ENCODE measurements at regions not wholly inside any gene's neighbourhood (a gene's known extent, or its start where the extent isn't known, plus 50 kb on each side); places are given as distances from the start of the nearest gene placed in this dataset.

DNA sequence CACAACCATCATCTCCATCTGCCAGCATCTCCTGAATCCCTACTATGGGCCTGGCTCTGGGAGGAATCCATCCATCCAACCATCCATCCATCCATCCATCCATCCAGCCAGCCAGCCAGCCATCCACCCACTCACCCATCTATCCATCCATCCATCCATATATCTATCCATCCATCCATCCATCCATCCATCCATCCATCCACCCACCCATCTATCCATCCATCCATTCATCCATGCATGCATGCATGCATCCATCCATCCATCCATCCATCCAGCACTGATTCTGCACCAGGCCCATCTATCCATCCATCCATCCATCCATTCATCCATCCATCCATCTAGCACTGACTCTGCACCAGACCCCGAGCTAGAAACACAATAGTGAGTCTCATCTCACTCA, 141.3 kb upstream of the WNT4 start:
- Histone ChIP-seq H3K36me3 (replicated peaks) (no peaks in the 10 kb centered on the region), H3K4me3 (ENCODE audit: low read depth, low read length) (no peak overlapping the region), H3K27me3 (replicated peaks) (no peaks in the 10 kb centered on the region), H3K27ac (no peak overlapping the region)
- no peak for TF ChIP-seq CTCF (IDR thresholded peaks at IDR 0.05; ENCODE audit: low read depth, low read length, missing control alignments)
- in situ Hi-C loops (cut with HindIII; ENCODE audit: low pct_ligation_motif_present, low sequenced_read_pairs): no loop called here
- no peak for DNase-seq

DNA sequence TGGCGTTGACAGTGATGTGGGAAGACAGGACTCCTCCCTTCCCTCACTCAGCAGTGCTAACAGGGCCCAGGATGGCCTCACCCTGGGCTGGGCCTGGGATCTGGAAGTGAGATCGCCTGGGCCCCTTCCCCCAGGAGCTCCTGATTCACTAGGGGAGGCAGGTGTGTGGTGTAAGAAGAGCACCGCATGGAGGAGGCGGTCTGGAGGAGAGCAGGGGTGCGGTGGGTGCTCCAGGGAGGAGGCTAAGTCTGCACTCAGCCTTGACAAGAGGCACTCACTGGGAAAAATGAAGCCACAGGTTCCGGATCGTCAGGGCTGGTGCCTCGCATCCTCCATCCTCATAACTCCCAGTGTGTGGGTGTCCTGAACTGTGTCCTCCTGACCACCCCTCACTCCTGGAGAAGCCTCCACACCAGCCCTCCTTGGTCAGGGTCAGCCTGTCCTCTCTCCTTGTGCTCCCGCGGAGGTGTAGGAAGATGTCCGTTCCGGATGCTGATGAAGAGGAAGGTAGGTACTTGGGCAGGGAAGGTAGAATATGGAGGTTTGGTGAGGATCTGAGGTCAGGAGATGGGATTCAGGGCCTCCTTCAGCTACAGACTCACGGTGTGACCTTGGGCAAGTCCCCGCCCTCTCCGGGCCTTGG, 142.1 kb upstream of the WNT4 start:
- peak overlapping the region; percentile 18 for H3K27ac ChIP-seq
- no peaks in the 10 kb centered on the region for H3K36me3 ChIP-seq (replicated peaks)
- H3K4me3 ChIP-seq (ENCODE audit: low read depth, low read length): no peak overlapping the region
- in situ Hi-C loops (cut with HindIII; ENCODE audit: low pct_ligation_motif_present, low sequenced_read_pairs): no loop called here
- no peak for TF ChIP-seq CTCF (IDR thresholded peaks at IDR 0.05; ENCODE audit: low read depth, low read length, missing control alignments)
- DNase-seq: no peak
- H3K27me3 ChIP-seq (replicated peaks): no peaks in the 10 kb centered on the region

DNA sequence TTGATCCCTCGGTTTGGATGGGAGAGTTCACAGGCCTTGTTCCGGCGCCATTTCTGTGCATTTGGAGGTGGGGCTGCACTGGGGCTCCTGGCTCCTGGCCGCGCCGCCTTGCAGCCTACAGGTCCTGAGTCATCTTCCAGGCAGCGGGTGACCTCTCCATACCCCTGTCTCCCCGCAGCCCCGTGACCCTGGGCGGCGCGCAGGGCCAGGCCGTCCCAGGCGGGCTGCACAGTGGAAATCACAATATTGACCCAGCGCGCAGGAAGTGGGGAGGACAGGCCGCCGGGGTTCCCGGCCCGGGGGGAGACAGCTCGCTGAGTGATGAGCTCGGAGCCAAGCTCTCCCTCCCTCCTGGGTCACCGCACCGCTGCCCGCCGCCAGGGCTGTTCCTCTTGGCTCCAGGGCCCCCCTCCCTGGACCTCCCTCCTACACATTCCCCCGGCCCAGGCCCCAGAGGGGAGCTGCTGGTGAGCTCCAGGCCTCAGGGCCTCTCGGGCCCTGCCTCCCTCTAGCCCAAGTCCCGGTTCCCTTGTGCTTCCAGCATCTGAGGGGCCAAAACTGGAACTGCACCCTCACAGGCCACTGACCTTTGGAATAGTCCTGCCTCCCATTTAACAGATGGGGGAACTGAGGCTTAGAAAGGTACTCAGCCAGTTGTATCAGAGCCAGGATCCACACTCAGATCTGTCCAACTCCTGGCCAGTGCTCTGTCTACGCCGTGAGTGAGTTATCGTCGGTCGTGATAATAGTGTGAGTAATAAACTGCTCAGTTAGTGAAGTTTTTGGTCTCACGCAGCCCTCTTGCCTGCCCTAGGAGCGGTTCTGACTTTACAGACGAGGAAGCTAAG, 142.9 kb upstream of the WNT4 start:
- no peaks in the 10 kb centered on the region for H3K36me3 ChIP-seq (replicated peaks)
- in situ Hi-C loops (cut with HindIII; ENCODE audit: low pct_ligation_motif_present, low sequenced_read_pairs): no loop called here
- H3K27me3 ChIP-seq (replicated peaks): no peaks in the 10 kb centered on the region
- no peak overlapping the region for H3K4me3 ChIP-seq (ENCODE audit: low read depth, low read length)
- no peak for TF ChIP-seq CTCF (IDR thresholded peaks at IDR 0.05; ENCODE audit: low read depth, low read length, missing control alignments)
- peak overlapping the region; percentile 39 for H3K27ac ChIP-seq
- DNase-seq: peak; percentile 60

DNA sequence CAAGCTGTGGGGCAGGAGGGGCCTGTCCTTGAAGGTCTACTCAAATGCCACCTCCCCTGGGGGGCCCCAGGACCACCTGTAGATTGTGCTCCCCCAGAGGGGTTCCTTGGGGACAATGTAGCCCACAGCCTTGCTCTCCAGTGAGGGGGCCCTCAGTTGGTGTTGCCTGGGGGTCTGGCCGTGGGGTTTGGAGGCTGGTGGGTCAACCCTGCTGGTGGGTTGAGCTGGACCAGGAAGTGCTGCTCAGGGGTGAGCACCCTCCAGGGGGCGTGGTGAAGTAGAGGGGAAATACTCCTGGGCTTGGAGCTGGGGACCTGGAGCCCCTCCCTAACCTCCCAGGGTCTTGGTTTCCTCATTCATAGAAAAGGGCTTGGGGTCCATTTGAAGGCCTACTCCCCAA, 143.6 kb upstream of the WNT4 start:
- in situ Hi-C loops (cut with HindIII; ENCODE audit: low pct_ligation_motif_present, low sequenced_read_pairs): no loop called here

DNA sequence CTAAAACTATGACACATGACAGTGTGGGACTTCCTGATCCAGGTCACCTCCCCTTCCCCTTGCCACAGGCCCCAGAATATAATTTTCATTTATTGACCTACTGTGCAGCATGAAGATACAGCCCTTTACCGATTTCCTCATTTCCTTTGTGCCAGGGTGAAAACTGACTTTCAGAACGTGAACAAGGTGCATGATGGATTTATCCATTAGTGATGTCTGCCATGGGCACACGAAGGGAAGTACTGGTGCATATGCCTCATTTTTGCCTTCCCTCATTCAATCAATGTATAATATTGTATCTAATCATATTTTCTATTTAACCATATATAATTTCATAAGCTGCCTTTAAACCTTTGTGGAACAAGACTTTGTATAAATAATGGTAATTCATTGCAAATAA, 144.4 kb upstream of the WNT4 start:
- in situ Hi-C loops (cut with HindIII; ENCODE audit: low pct_ligation_motif_present, low sequenced_read_pairs): no loop called here
- DNase-seq: no peak
- H3K36me3 ChIP-seq (replicated peaks): no peaks in the 10 kb centered on the region
- no peak overlapping the region for H3K4me3 ChIP-seq (ENCODE audit: low read depth, low read length)
- TF ChIP-seq CTCF (IDR thresholded peaks at IDR 0.05; ENCODE audit: low read depth, low read length, missing control alignments): no peak
- no peaks in the 10 kb centered on the region for H3K27me3 ChIP-seq (replicated peaks)
- no peak overlapping the region for H3K27ac ChIP-seq

More for the DNA sequence above, 143.6 kb upstream of the WNT4 start:
- Histone ChIP-seq H3K27me3 (replicated peaks) (no peaks in the 10 kb centered on the region), H3K27ac (peak overlapping the region; percentile 39), H3K4me3 (ENCODE audit: low read depth, low read length) (no peak overlapping the region), H3K36me3 (replicated peaks) (no peaks in the 10 kb centered on the region)
- no peak for DNase-seq
- no peak for TF ChIP-seq CTCF (IDR thresholded peaks at IDR 0.05; ENCODE audit: low read depth, low read length, missing control alignments)
